ENCODE measurements at regions not wholly inside any gene's neighbourhood (a gene's known extent, or its start where the extent isn't known, plus 50 kb on each side); places are given as distances from the start of the nearest gene placed in this dataset.

- POLR2A ChIA-PET (ENCODE audit: partially characterized antibody): no interaction called here
Observed at GRCh38 chr2:14978845-14979244, 346.3 kb downstream of the LRATD1 start.

More at GRCh38 chr2:14978845-14979244, 346.3 kb downstream of the LRATD1 start:
- Histone ChIP-seq H2AFZ (ENCODE audit: low read length) (no peak overlapping the region), H4K91ac (replicated peaks; ENCODE audit: insufficient read length, low read length) (no peak overlapping the region), H2BK5ac (ENCODE audit: low read depth, low read length) (no peak overlapping the region), H3K79me1 (ENCODE audit: low read depth, low read length) (no peaks in the 10 kb centered on the region), H2BK15ac (ENCODE audit: low read length) (no peak overlapping the region), H2BK12ac (ENCODE audit: low read depth, low read length) (no peak overlapping the region), H3K4me2 (ENCODE audit: insufficient read depth in 1 of 2, low read depth in 2 of 2, low read length in 2 of 2) (no peak overlapping the region), H3K23me2 (ENCODE audit: low read depth, low read length) (no peaks in the 10 kb centered on the region), H3K79me2 (ENCODE audit: control insufficient read depth in 1 of 2, insufficient read depth in 2 of 2, low read length in 2 of 2) (no peaks in the 10 kb centered on the region), H3K27ac (ENCODE audit: low read depth, low read length) (no peak overlapping the region), H2BK120ac (replicated peaks; ENCODE audit: low read depth, low read length) (no peak overlapping the region), H3K9ac (replicated peaks in 1 of 4; ENCODE audit: extremely low read depth in 1 of 4, low read depth in 3 of 4, low read length in 3 of 4) (no peak overlapping the region), H4K8ac (ENCODE audit: extremely low read depth, insufficient read depth, low read length) (no peak overlapping the region), H3K4ac (replicated peaks; ENCODE audit: insufficient read length, low read depth, low read length) (no peak overlapping the region), H3K9me3 (ENCODE audit: insufficient read depth in 2 of 2, low read depth in 1 of 2, low read length in 1 of 2) (no peaks in the 10 kb centered on the region), H3K18ac (ENCODE audit: extremely low read depth, low read length) (no peak overlapping the region), H4K20me1 (replicated peaks in 1 of 2; ENCODE audit: control insufficient read depth in 1 of 2, insufficient read depth in 2 of 2, low read length in 2 of 2) (no peaks in the 10 kb centered on the region), H3K23ac (ENCODE audit: insufficient read length) (no peak overlapping the region), H3K27me3 (replicated peaks in 1 of 4; ENCODE audit: control insufficient read depth in 3 of 4, extremely low read depth in 1 of 4, insufficient read depth in 3 of 4, low read length in 3 of 4) (no peaks in the 10 kb centered on the region), H3K56ac (replicated peaks; ENCODE audit: insufficient read length, low read depth, low read length) (no peak overlapping the region), H2BK20ac (ENCODE audit: low read length) (no peak overlapping the region), H3K4me3 (ENCODE audit: extremely low read depth in 1 of 4, insufficient read depth in 2 of 4, low read depth in 3 of 4, low read length in 4 of 4) (no peak overlapping the region), H3K36me3 (ENCODE audit: control insufficient read depth in 2 of 4, insufficient read depth in 4 of 4, low read length in 3 of 4) (no peaks in the 10 kb centered on the region), H3K4me1 (replicated peaks in 1 of 4; ENCODE audit: control insufficient read depth in 3 of 4, insufficient read depth in 4 of 4, low read length in 3 of 4) (no peaks in the 10 kb centered on the region), H2AK5ac (ENCODE audit: low read depth, low read length) (no peak overlapping the region), H4K5ac (ENCODE audit: insufficient read length, low read depth, low read length) (no peak overlapping the region), H3K14ac (ENCODE audit: insufficient read length) (no peak overlapping the region)
- DNase-seq (ENCODE audit: low read depth in 1 of 2, low spot score in 2 of 2): no peak
- WGBS, 2 experiments (ENCODE audit: extremely low coverage in 1 of 2, insufficient coverage in 1 of 2, insufficient read length in 1 of 2, insufficient replicate concordance in 2 of 2, low coverage in 1 of 2, low lambda C conversion rate in 2 of 2, missing lambda C conversion rate in 1 of 2): 82 to 93% methylated on average over 1 to 2 of the region's 2 CpGs
- no peak for FAIRE-seq
- CTCF ChIA-PET (ENCODE audit: partially characterized antibody): no interaction called here
- no peak for TF ChIP-seq EP300 (IDR thresholded peaks at IDR 0.05; ENCODE audit: borderline replicate concordance in 1 of 2, low read depth in 2 of 2, low read length in 2 of 2)
